WI38 (cell line): ENCODE measurements at regions not wholly inside any gene's neighbourhood (a gene's known extent, or its start where the extent isn't known, plus 50 kb on each side); places are given as distances from the start of the nearest gene placed in this dataset.

ENCODE experiments used
- H3K4me3 ChIP-seq: 2 replicates; pipeline ENCODE4 v1.5.1; 2011; ENCODE audit warnings: low read depth, mild to moderate bottlenecking, control low read depth, low read length
- TF ChIP-seq, protein P1 (sequence below): IDR thresholded peaks from 2 replicates; pipeline ENCODE4 v1.5.1; 2012; ENCODE audit warnings: low read depth, mild to moderate bottlenecking, control low read depth, low read length

DNA sequence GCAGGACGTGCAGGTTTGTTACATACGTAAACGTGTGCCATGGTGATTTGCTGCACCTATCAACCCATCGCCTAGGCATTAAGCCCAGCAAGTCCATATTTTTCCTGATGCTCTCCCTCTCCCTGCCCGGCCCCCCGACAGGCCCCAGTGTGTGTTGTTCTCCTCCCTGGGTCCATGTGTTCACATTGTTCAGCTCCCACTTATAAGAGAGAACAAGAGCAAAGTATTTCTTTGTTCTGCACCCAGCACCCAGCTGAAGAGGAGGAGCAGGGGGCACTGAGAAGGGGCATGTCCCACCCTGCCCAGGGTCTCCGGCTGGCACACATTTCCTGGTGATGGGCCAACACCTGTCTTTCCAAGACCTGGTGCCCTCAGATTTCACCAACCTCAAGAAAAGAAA is 251.1 kb upstream of the ARID1B start:
- TF ChIP-seq, protein P1, sequence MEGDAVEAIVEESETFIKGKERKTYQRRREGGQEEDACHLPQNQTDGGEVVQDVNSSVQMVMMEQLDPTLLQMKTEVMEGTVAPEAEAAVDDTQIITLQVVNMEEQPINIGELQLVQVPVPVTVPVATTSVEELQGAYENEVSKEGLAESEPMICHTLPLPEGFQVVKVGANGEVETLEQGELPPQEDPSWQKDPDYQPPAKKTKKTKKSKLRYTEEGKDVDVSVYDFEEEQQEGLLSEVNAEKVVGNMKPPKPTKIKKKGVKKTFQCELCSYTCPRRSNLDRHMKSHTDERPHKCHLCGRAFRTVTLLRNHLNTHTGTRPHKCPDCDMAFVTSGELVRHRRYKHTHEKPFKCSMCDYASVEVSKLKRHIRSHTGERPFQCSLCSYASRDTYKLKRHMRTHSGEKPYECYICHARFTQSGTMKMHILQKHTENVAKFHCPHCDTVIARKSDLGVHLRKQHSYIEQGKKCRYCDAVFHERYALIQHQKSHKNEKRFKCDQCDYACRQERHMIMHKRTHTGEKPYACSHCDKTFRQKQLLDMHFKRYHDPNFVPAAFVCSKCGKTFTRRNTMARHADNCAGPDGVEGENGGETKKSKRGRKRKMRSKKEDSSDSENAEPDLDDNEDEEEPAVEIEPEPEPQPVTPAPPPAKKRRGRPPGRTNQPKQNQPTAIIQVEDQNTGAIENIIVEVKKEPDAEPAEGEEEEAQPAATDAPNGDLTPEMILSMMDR, result no peak
- H3K4me3 ChIP-seq, result no peak overlapping the region

DNA sequence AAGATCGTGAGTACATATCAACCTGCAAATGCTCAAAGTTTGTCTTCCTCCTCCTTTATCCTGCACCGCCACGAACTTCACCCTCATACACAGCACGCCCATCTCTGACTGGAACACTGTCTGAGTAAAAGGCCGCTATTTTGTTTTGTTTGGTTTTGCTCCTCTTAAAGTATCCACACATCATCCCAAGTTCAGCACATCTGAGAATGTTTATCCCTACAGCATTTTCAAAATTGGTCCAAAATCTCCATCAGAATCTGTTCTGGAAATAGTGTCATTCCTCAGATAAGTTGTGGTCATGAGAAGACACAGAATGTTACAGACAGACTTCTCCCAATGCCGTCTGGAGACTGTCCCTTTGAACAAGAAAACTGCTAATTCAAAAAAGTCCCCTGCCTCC is 251.6 kb upstream of the ARID1B start:
- TF ChIP-seq, protein P1, result no peak
- H3K4me3 ChIP-seq, result no peak overlapping the region

DNA sequence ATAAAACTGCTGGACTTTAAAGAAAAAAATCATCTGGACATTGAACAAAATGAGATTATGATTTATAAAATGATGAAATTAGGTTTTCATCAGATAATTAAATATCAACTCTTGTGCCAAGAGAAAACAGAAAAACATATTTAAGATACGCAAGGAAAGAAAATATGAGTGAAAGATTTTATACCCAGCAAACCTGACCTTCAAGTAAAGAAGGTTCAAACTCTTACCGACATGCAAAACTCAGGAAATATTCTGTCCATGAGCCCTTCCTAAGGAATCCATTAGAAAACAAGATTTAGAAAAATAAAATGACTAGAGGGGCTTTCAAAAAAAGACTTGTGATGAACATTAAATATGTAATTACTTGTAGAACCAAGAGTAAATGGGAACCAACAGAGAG is 257.2 kb upstream of the ARID1B start:
- H3K4me3 ChIP-seq, result no peak overlapping the region
- TF ChIP-seq, protein P1, result no peak

DNA sequence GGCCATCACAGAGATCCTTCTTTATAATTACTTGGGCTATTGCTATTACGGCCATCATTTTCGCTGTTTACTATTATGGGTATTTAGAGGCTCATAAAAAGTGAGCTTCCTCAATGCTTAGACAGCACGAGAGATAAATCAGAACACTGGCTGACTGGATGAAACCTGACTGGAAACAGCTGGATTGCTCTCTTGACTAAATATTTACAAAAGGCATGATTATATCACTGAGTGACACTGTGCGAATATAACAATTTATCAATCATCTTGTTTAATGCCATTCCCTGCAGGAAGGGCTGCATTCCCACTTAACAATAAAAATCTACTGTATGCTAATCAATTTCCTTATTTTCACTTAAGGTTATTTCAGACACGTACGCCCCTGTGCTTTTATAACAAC is 260.1 kb upstream of the ARID1B start:
- TF ChIP-seq, protein P1, result no peak
- H3K4me3 ChIP-seq, result no peak overlapping the region

DNA sequence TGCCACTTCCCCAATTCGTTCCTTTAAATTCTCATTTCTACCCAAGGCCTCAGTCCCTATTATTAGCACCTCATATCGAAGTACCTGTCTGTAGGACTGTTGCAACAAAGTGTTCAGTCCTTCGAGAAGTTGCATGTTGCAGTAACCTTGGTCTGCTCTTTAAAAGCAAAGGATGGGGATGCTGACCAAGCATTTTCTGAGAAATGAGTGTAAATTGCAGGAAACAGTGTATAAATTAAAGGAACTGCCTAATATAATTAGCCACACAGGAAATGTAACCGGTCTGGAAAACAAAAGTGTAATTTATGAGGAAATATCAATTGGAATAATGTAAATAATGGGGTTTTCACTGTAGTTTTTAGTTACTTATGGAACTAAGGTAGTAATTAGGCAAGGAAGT is 261.9 kb upstream of the ARID1B start:
- TF ChIP-seq, protein P1, result no peak
- no peak overlapping the region for H3K4me3 ChIP-seq

DNA sequence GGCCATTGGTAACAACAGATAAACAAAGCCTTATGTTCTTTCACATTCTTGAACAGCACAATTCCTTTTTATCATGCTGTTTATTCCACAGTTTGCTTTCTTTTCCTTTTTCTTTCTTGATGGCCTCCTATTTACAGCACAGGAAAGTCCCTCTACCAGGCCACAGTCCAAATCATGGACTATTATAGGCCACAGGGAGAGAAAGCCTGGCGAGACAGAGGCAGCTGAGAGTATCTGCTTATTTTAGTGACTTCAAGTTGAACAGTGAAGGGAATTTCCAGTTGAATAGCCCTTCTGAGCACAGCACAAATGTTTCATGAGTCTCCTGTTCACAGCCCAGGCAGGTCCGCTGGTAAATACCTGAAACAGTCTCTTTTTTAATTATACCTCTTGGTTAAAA is 263.7 kb upstream of the ARID1B start:
- TF ChIP-seq, protein P1, result no peak
- no peak overlapping the region for H3K4me3 ChIP-seq

DNA sequence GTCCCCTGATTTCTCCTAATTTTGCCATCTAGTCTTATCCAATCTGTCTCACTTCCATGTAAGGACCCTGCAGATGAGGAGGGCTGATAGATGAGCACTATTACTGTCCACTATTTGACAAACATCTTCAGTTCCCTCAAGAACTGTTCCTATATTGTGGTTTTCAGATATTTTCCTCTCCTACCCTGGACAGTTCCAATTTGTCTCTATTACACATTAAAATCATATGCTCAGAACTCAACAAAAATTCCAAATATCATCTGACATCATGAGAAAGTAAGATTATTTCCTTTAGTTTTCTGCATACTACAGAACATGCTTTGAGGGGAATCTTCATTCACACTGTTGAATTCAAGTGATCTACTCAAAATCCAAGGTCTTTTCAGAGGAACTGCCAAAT is 265.6 kb upstream of the ARID1B start:
- TF ChIP-seq, protein P1, result no peak
- no peak overlapping the region for H3K4me3 ChIP-seq
